ENCODE measurements at regions not wholly inside any gene's neighbourhood (a gene's known extent, or its start where the extent isn't known, plus 50 kb on each side); places are given as distances from the start of the nearest gene placed in this dataset.
A peak's percentile ranks its signal among the peaks of the same experiment; 100 is the strongest.

GRCh38 chr20:52614051-52614863 lies 357.9 kb upstream of the TSHZ2 start:
- Histone ChIP-seq H3K36me3 (ENCODE audit: low read depth) (no peaks in the 10 kb centered on the region), H3K79me2 (ENCODE audit: low read depth) (no peaks in the 10 kb centered on the region), H3K27ac (no peak overlapping the region), H3K9me3 (ENCODE audit: insufficient read depth, low read depth) (no peaks in the 10 kb centered on the region; the same call in 1 of the 2 replicates), H3K4me2 (no peak overlapping the region), H3K27me3 (ENCODE audit: insufficient read depth, low read depth) (peaks cover 40% of the 10 kb centered on the region), H3K4me3 (no peak overlapping the region), H4K20me1 (ENCODE audit: insufficient read depth) (no peaks in the 10 kb centered on the region), H2AFZ (no peak overlapping the region), H3F3A (ENCODE audit: insufficient read depth, low read depth) (no peaks in the 10 kb centered on the region), H3K9me2 (ENCODE audit: insufficient read depth) (no peaks in the 10 kb centered on the region), H3K4me1 (replicated peaks; ENCODE audit: insufficient read depth) (no peaks in the 10 kb centered on the region)
- no peak for DNase-seq
- intact Hi-C loops (cut with micrococcal nuclease; ENCODE audit: unreplicated experiment): no loop called here
- POLR2A ChIA-PET (ENCODE audit: unreplicated experiment): no interaction called here
- CTCF ChIA-PET: no interaction called here
- no peak for TF ChIP-seq CTCF (conservative IDR thresholded peaks at IDR 0.05)
- no peak for TF ChIP-seq EZH2 (IDR thresholded peaks at IDR 0.05; ENCODE audit: low read depth)
- BruUV-seq (replicated peaks): no TSS peak

GRCh38 chr20:52612046-52612632 lies 360.0 kb upstream of the TSHZ2 start:
- Histone ChIP-seq H3K27me3 (ENCODE audit: insufficient read depth, low read depth) (peaks cover 31% of the 10 kb centered on the region), H3K9me2 (ENCODE audit: insufficient read depth) (no peaks in the 10 kb centered on the region), H3K4me1 (replicated peaks; ENCODE audit: insufficient read depth) (no peaks in the 10 kb centered on the region), H3K9me3 (ENCODE audit: insufficient read depth, low read depth) (no peaks in the 10 kb centered on the region; the same call in 1 of the 2 replicates), H3K36me3 (ENCODE audit: low read depth) (no peaks in the 10 kb centered on the region), H3K27ac (no peak overlapping the region), H3K4me2 (no peak overlapping the region), H3K79me2 (ENCODE audit: low read depth) (no peaks in the 10 kb centered on the region), H3K4me3 (no peak overlapping the region), H2AFZ (no peak overlapping the region), H4K20me1 (ENCODE audit: insufficient read depth) (no peaks in the 10 kb centered on the region), H3F3A (ENCODE audit: insufficient read depth, low read depth) (no peaks in the 10 kb centered on the region)
- BruUV-seq (replicated peaks): no TSS peak
- peak in 1 of 2 experiments; percentile 21 for DNase-seq
- ChIA-PET CTCF (no interaction called here), POLR2A (ENCODE audit: unreplicated experiment) (no interaction called here)
- intact Hi-C loops (cut with micrococcal nuclease; ENCODE audit: unreplicated experiment): no loop called here
- no peak for TF ChIP-seq EZH2 (IDR thresholded peaks at IDR 0.05; ENCODE audit: low read depth)
- no peak for TF ChIP-seq CTCF (conservative IDR thresholded peaks at IDR 0.05)

GRCh38 chr20:52610749-52611148 lies 361.4 kb upstream of the TSHZ2 start:
- Histone ChIP-seq H3K4me2 (no peak overlapping the region), H2AFZ (no peak overlapping the region), H3K9me3 (ENCODE audit: insufficient read depth, low read depth) (no peaks in the 10 kb centered on the region; the same call in 1 of the 2 replicates), H3K27me3 (ENCODE audit: insufficient read depth, low read depth) (peaks cover 20% of the 10 kb centered on the region), H3K4me1 (replicated peaks; ENCODE audit: insufficient read depth) (no peaks in the 10 kb centered on the region), H3K9me2 (ENCODE audit: insufficient read depth) (no peaks in the 10 kb centered on the region; the same call in 1 of the 2 replicates), H3K79me2 (ENCODE audit: low read depth) (no peaks in the 10 kb centered on the region), H3K27ac (no peak overlapping the region), H3F3A (ENCODE audit: insufficient read depth, low read depth) (no peaks in the 10 kb centered on the region), H4K20me1 (ENCODE audit: insufficient read depth) (no peaks in the 10 kb centered on the region), H3K36me3 (ENCODE audit: low read depth) (no peaks in the 10 kb centered on the region), H3K4me3 (no peak overlapping the region)
- intact Hi-C loops (cut with micrococcal nuclease; ENCODE audit: unreplicated experiment): no loop called here
- TF ChIP-seq EZH2 (IDR thresholded peaks at IDR 0.05; ENCODE audit: low read depth) (no peak), CTCF (conservative IDR thresholded peaks at IDR 0.05) (no peak)
- ChIA-PET POLR2A (ENCODE audit: unreplicated experiment) (no interaction called here), CTCF (no interaction called here)
- peak in 1 of 2 experiments; percentile 1 for DNase-seq
- no TSS peak for BruUV-seq (replicated peaks)

Measured in PC-9 (cell line).